ENCODE measurements at regions not wholly inside any gene's neighbourhood (a gene's known extent, or its start where the extent isn't known, plus 50 kb on each side); places are given as distances from the start of the nearest gene placed in this dataset.

DNA sequence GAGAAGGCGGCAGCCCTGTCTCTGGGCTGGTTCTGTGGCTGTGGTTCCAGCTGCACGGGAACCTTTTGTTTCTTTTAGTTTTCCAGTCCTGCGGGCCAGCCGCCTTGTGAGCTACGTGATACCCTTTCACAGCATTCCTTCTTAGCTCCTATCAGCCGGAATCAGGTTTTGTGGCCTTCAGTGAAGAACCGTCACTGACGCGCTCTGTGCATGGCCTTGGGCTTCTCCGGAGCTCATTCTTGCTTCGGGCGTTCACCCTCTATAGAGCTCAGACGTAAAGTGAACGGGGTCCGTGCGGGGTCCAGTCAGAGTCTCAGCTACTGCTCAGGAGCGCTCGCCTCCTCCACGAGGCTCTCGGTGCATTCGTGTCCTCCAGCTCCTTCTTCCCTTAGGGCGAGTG, 166.7 kb downstream of the FAM43A start:
- Mint-ChIP-seq H3K27me3 (ENCODE audit: insufficient read depth, low read depth, poor library complexity) (peaks cover 2% of the 10 kb centered on the region), H3K27ac (no peak overlapping the region), H3K9me3 (no peaks in the 10 kb centered on the region), H3K4me1 (peaks cover 7% of the 10 kb centered on the region; the same call in 2 of the 3 replicates), H3K4me3 (no peak overlapping the region), H3K36me3 (ENCODE audit: low read depth) (no peaks in the 10 kb centered on the region)
- H3K4me1 ChIP-seq (ENCODE audit: insufficient read depth), result no peaks in the 10 kb centered on the region
- H3K9me2 ChIP-seq (ENCODE audit: insufficient read depth), result no peaks in the 10 kb centered on the region
- H3K4me3 ChIP-seq, result no peak overlapping the region
- no peaks in the 10 kb centered on the region for H4K20me1 ChIP-seq (replicated peaks; ENCODE audit: insufficient read depth)
- H3K79me2 ChIP-seq (replicated peaks; ENCODE audit: insufficient read depth), result no peaks in the 10 kb centered on the region
- H3F3A ChIP-seq (replicated peaks; ENCODE audit: low read depth), result no peaks in the 10 kb centered on the region
- no peaks in the 10 kb centered on the region for H3K36me3 ChIP-seq (ENCODE audit: insufficient read depth)
- DNase-seq (ENCODE audit: low spot score) (no peak), ATAC-seq (no peak)
- H3K27ac ChIP-seq (ENCODE audit: low read depth), result no peak overlapping the region
- no peaks in the 10 kb centered on the region for H3K27me3 ChIP-seq (ENCODE audit: insufficient read depth)
- TF ChIP-seq, protein P1, sequence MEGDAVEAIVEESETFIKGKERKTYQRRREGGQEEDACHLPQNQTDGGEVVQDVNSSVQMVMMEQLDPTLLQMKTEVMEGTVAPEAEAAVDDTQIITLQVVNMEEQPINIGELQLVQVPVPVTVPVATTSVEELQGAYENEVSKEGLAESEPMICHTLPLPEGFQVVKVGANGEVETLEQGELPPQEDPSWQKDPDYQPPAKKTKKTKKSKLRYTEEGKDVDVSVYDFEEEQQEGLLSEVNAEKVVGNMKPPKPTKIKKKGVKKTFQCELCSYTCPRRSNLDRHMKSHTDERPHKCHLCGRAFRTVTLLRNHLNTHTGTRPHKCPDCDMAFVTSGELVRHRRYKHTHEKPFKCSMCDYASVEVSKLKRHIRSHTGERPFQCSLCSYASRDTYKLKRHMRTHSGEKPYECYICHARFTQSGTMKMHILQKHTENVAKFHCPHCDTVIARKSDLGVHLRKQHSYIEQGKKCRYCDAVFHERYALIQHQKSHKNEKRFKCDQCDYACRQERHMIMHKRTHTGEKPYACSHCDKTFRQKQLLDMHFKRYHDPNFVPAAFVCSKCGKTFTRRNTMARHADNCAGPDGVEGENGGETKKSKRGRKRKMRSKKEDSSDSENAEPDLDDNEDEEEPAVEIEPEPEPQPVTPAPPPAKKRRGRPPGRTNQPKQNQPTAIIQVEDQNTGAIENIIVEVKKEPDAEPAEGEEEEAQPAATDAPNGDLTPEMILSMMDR (conservative IDR thresholded peaks at IDR 0.05; ENCODE audit: low read depth in 2 of 2), result no peak
- TF ChIP-seq STAT1 (IDR thresholded peaks at IDR 0.05; ENCODE audit: unreplicated experiment) (no peak), EZH2 (IDR thresholded peaks at IDR 0.05; ENCODE audit: low read depth, unreplicated experiment) (no peak), ZNF331 (CRISPR knock-in tag; IDR thresholded peaks at IDR 0.05; ENCODE audit: low read depth) (no peak), POLR2AphosphoS5 (IDR thresholded peaks at IDR 0.05; ENCODE audit: low read depth) (no peak), EZH2phosphoT487 (IDR thresholded peaks at IDR 0.05; ENCODE audit: unreplicated experiment) (no peak), NANOG (IDR thresholded peaks at IDR 0.05; ENCODE audit: borderline replicate concordance) (no peak), ZNF114 (CRISPR knock-in tag; IDR thresholded peaks at IDR 0.05) (no peak), CREB1 (CRISPR knock-in tag; IDR thresholded peaks at IDR 0.05; ENCODE audit: low read depth) (no peak), JUNB (IDR thresholded peaks at IDR 0.05; ENCODE audit: unreplicated experiment) (no peak)
- TF ChIP-seq, protein P2, sequence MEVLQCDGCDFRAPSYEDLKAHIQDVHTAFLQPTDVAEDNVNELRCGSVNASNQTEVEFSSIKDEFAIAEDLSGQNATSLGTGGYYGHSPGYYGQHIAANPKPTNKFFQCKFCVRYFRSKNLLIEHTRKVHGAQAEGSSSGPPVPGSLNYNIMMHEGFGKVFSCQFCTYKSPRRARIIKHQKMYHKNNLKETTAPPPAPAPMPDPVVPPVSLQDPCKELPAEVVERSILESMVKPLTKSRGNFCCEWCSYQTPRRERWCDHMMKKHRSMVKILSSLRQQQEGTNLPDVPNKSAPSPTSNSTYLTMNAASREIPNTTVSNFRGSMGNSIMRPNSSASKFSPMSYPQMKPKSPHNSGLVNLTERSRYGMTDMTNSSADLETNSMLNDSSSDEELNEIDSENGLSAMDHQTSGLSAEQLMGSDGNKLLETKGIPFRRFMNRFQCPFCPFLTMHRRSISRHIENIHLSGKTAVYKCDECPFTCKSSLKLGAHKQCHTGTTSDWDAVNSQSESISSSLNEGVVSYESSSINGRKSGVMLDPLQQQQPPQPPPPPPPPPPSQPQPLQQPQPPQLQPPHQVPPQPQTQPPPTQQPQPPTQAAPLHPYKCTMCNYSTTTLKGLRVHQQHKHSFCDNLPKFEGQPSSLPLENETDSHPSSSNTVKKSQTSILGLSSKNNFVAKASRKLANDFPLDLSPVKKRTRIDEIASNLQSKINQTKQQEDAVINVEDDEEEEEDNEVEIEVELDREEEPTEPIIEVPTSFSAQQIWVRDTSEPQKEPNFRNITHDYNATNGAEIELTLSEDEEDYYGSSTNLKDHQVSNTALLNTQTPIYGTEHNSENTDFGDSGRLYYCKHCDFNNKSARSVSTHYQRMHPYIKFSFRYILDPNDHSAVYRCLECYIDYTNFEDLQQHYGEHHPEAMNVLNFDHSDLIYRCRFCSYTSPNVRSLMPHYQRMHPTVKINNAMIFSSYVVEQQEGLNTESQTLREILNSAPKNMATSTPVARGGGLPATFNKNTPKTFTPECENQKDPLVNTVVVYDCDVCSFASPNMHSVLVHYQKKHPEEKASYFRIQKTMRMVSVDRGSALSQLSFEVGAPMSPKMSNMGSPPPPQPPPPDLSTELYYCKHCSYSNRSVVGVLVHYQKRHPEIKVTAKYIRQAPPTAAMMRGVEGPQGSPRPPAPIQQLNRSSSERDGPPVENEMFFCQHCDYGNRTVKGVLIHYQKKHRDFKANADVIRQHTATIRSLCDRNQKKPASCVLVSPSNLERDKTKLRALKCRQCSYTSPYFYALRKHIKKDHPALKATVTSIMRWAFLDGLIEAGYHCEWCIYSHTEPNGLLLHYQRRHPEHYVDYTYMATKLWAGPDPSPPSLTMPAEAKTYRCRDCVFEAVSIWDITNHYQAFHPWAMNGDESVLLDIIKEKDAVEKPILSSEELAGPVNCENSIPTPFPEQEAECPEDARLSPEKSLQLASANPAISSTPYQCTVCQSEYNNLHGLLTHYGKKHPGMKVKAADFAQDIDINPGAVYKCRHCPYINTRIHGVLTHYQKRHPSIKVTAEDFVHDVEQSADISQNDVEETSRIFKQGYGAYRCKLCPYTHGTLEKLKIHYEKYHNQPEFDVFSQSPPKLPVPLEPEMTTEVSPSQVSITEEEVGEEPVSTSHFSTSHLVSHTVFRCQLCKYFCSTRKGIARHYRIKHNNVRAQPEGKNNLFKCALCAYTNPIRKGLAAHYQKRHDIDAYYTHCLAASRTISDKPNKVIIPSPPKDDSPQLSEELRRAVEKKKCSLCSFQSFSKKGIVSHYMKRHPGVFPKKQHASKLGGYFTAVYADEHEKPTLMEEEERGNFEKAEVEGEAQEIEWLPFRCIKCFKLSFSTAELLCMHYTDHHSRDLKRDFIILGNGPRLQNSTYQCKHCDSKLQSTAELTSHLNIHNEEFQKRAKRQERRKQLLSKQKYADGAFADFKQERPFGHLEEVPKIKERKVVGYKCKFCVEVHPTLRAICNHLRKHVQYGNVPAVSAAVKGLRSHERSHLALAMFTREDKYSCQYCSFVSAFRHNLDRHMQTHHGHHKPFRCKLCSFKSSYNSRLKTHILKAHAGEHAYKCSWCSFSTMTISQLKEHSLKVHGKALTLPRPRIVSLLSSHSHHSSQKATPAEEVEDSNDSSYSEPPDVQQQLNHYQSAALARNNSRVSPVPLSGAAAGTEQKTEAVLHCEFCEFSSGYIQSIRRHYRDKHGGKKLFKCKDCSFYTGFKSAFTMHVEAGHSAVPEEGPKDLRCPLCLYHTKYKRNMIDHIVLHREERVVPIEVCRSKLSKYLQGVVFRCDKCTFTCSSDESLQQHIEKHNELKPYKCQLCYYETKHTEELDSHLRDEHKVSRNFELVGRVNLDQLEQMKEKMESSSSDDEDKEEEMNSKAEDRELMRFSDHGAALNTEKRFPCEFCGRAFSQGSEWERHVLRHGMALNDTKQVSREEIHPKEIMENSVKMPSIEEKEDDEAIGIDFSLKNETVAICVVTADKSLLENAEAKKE (CRISPR knock-in tag; IDR thresholded peaks at IDR 0.05), result no peak
- TF ChIP-seq, protein P3, sequence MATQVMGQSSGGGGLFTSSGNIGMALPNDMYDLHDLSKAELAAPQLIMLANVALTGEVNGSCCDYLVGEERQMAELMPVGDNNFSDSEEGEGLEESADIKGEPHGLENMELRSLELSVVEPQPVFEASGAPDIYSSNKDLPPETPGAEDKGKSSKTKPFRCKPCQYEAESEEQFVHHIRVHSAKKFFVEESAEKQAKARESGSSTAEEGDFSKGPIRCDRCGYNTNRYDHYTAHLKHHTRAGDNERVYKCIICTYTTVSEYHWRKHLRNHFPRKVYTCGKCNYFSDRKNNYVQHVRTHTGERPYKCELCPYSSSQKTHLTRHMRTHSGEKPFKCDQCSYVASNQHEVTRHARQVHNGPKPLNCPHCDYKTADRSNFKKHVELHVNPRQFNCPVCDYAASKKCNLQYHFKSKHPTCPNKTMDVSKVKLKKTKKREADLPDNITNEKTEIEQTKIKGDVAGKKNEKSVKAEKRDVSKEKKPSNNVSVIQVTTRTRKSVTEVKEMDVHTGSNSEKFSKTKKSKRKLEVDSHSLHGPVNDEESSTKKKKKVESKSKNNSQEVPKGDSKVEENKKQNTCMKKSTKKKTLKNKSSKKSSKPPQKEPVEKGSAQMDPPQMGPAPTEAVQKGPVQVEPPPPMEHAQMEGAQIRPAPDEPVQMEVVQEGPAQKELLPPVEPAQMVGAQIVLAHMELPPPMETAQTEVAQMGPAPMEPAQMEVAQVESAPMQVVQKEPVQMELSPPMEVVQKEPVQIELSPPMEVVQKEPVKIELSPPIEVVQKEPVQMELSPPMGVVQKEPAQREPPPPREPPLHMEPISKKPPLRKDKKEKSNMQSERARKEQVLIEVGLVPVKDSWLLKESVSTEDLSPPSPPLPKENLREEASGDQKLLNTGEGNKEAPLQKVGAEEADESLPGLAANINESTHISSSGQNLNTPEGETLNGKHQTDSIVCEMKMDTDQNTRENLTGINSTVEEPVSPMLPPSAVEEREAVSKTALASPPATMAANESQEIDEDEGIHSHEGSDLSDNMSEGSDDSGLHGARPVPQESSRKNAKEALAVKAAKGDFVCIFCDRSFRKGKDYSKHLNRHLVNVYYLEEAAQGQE (IDR thresholded peaks at IDR 0.05; ENCODE audit: unreplicated experiment), result no peak
- TF ChIP-seq, protein P4, sequence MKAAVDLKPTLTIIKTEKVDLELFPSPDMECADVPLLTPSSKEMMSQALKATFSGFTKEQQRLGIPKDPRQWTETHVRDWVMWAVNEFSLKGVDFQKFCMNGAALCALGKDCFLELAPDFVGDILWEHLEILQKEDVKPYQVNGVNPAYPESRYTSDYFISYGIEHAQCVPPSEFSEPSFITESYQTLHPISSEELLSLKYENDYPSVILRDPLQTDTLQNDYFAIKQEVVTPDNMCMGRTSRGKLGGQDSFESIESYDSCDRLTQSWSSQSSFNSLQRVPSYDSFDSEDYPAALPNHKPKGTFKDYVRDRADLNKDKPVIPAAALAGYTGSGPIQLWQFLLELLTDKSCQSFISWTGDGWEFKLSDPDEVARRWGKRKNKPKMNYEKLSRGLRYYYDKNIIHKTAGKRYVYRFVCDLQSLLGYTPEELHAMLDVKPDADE (IDR thresholded peaks at IDR 0.05), result no peak
- no peak overlapping the region for H2AFZ ChIP-seq
- H3K4me2 ChIP-seq, result no peak overlapping the region

All from GM23338 (cell line).